NCI-H128 (cell line): ENCODE measurements at regions not wholly inside any gene's neighbourhood (a gene's known extent, or its start where the extent isn't known, plus 50 kb on each side); places are given as distances from the start of the nearest gene placed in this dataset.
"Not testable (repeated sequence)": the region's sequence is repeated elsewhere in the genome, so short reads cannot be mapped to it uniquely, and the experiment has no call there.

Experiments
- DNase-seq: peaks from one replicate; lab custom pipeline; 2025; ENCODE audit not compliant: unreplicated experiment; lab: John Stamatoyannopoulos, UW

DNA sequence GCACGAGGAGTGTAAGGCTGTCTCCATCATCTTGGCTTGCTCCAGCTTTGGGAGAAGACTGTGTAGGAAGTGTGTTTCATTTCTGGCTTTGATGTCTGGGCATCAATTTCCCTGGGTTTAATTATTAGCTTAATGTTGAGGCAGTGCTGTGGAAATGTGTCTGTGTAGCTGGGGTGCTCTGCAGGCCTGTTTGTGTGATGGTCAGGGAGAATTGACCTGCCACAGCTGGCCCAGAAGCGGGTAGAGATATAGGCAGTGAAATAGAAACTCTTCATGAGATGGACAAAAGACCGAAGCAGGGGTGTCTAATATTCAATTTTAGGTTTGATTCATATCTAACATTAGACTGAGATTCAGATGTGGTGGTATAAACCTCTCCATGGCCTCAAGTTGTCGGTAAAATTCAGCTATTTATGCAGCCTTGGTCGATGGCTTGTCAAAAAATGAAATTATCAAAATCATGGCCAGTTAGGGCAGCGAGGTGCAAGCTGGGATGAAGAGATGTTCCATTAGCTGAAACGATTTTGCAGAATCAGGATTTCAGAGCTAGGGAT is 95.3 kb upstream of the SNX9 start:
- DNase-seq, result no peak

DNA sequence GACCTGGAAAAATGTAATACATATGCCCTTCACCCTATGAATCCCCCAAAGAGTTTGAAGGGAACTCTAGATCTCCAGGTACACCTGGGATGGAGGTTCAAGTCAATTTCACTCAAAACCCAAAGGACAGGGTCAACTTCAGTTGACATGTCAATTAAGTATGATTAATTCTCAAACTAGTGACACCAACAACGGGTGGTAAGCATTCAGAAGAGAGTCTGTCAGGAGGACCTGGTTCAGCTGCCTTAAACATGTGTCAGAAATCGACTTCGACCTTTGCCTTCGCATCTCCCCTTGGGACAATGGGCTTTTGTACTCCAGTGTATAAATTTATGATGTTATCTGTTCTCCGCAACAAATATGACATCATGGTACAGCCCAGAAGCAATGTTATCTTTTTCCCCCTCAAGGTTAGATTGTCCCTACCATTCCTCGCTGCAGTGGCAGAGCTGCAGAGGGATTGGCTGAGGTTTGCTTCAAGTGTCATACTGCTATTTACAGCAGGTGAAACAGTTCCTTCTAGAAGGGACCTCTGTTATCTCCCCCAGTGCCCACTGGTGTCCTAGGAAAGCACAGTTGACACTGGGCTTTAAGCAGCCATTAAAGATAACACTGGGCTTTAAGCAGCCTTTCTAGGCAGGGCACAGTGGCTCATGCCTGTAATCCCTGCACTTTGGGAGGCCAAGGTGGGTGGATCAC is 94.7 kb upstream of the SNX9 start:
- DNase-seq, result no peak

DNA sequence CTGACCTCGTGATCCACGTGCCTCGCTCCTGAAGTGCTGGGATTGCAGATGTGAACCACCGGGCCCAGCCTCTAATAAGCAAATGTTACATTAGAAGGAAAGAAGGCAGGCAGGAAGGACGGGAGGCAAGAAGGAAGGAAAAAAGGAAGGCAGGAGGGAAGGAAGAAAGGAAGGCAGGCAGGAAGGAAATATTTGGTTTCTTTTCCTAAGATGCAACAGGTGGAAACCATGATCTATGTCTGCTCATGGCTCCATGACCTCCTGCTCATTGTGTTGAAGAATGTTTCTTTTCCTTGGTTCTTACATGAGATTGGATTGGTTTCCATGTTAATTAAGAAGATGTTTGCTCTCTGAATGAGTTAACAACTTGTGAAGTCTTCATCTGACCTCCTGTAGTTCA is 91.8 kb upstream of the SNX9 start:
- DNase-seq, result no peak

DNA sequence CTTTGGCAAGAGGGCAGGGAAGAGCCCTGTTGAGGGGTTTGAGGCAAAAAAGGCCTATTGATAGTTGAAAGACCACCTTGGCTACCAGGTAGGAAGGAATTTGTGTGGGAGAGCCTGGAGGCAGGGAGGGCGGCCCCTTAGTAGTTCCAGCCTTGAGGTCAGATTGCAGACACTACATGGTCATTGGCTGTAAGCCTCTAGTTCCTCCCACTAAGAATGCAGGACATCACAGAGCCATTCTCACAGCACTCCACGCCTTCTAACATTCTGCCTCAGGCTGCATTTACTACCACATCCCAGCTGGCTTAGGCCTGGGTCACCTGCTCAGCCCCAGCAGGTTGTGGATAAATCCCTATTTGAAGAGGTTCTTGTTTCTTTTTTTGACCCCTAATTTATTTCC is 91.0 kb upstream of the SNX9 start:
- DNase-seq, result no peak

DNA sequence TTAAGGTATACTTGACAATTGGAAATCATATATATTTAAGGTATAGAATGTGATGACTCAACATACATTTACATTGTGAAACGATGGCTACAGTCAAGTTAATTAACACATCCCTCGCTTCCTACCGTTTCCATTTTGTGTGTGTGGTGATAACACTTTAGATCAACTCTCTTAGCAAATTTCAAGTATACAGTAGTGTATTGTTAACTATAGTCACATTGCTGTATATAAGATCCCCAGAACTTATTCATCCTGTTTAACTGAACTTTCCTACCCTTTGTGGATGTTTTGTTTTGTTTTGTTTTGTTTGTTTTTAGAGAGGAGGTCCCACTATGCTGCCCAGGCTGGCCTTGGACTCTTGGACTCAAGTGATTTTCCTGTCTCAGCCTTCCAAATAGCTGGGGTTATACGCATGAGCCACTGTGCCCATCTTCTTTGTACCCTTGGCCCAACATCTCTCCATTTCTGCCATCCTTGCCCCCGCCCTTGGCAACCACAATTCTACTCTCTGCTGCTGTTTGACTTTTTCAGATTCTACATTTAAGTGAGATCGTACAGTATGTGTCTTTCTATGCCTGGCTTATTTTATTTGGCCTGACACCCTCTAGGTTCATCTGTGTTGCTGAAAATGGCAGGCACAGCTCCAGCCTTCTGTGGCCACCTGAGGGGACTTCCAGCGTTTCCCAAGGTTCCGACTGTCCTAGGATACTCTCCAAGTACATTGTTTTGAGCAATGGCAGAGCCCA is 90.5 kb upstream of the SNX9 start:
- no peak for DNase-seq

DNA sequence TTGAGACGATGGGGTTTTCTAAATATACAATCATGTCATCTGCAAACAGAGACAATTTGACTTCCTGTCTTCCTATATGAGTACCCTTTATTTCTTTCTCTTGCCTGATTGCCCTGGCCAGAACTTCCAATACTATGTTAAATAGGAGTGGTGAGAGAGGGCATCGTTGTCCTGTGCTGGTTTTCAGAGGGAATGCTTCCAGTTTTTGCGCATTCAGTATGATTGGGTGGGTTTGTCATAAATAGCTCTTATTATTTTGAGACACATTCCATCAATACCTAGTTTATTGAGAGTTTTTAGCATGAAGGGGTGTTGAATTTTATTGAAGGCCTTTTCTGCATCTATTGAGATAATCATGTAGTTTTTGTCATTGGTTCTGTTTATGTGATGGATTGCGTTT is 86.5 kb upstream of the SNX9 start:
- not testable (repeated sequence) for DNase-seq

DNA sequence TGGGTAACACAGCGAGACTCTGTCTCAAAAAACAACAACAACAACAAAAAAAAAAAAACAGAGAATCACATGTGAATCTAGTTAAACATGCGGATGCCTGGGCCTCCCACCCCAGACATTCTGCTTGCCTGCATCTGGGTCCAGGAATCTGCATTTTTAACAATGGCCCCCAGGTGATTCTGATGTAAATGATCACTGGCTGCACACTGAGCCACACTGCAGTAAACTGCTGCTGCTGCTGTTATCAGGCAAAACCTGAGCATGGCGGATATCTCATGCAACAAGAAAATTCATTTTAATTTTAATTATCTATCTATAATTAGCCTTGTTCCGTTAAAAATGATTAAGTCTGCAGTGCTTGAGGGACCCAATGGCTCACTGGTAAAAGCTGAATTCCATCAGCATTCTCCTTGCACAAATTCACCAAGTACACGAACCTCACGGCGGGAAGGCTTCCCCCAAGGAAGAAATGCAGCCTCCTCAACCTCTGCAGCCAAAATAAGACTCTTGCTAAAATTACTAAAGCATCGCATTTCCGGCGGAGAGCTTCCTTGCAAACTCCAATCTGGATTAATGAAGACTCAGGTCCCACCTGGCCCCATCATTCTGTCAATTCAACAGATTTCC is 81.6 kb upstream of the SNX9 start:
- no peak for DNase-seq

DNA sequence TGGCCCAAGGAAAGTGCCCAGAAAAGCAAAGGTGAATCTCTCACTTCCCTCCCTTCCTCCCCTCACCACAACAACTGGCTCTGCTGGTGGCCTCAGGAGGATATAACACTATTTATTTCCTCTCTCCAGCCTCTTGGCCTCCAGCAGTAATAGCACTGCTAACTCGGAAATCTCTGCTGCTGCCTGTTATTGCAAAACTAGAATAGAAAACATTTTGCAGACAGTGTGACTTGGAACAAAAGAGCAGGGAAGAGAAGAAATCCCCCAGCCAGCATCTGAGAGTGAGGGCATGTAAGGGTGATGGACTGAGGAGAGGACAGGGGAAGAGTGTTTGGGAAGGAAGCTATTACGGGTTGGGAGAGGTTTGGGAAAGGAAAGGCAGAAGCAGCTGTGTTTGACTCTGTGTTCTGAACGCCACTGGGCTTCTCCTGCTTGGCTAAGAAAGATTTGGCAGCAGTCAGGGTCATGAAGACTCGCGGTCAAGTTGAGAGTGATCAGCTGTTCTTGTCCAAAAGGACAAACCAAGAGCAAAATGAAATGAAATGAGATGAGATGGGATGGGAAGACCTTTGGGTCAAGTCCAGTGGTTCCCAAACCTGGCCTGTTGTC is 81.0 kb upstream of the SNX9 start:
- DNase-seq, result no peak

DNA sequence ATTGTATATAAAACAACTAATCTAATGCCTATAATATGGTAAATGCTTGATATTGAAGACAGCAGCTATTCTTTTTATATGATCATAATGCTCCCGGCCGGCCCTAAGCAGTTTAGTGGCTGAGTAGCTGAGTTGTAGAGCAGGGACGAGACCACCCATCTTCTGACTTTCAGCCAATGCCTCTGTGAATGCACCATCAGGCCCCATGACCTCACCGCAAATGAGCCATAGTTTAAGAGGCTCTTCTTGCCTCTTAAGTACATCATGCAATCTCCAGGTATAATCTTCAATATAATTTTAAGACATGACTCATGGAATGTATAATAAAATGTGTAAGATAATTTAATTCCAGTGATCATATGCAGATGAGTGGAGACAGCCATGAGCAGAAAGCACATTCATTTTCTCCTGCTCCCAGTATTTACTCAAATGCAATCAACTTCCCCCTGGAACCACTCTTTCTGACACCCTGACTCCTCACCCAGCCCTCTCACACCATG is 78.9 kb upstream of the SNX9 start:
- no peak for DNase-seq

DNA sequence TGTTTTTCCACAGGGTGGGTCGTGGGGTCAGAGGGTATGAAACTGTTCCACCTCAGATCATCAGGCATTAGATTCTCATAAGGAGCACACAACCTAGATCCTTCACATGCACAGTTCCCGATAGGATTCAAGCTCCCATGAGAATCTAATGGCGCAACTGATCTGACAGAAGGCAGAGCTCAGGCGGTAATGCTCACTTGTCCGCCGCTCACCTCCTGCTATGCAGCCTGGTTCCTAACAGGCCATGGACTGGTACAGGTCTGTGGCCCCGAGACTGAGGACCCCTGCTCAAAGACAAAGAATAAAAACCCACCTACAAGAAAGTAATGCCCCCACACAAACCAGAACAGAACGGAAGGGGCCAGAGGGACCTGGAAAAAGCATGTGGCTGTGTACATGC is 76.1 kb upstream of the SNX9 start:
- no peak for DNase-seq

DNA sequence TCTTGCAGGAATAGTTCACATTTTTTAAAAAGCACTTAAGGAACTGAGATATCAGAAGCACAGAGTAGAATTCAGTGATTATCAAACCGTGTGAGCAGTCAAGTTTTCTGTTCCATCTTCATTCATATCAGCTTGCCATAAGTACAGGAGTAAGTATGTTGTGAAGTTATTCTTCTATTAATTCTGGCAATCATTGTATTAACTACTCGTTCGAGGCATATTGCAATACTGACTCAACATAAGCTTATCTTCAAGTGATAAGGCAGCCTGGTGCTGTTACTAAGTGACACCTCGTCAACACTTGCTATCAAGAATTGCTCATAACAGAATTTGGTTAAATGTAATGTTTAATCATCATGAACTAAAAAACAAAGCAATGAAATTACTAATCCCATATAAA is 75.7 kb upstream of the SNX9 start:
- DNase-seq, result no peak

DNA sequence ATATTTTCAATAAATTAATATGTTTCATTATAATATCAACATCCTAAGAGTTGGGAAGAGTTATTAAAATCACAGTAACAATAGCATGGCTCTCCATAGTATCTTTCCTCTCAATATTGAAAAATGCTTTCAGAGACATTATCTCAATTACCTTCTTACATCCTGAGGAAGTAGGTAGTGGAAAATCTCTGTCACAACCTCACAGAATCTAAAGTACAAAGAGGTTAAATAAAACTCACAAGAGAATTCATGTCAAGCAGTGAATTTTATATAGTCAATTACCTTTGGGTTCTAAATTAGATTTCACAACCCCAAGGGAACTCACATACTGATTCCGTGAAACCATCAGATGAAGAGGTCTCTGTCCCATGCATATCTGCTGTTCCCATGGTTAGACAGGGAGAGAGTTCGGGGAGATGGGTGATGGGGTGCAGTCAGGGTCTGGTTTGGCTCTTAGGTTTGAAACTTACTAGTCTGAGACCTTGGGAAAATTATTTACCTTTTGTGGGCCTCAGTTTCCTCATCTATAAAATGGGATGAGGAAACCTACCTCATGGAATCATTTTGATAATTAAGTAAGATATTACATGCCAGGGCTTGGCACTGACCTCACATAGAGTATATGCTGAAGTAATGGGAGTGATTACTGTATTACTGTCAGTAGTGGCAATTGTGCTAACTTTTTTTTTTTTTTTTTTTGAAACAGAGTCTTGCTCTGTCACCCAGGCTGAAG is 74.0 kb upstream of the SNX9 start:
- no peak for DNase-seq

GRCh38 chr6:157750973-157751372 is 72.1 kb upstream of the SNX9 start:
- not testable (repeated sequence) for DNase-seq

DNA sequence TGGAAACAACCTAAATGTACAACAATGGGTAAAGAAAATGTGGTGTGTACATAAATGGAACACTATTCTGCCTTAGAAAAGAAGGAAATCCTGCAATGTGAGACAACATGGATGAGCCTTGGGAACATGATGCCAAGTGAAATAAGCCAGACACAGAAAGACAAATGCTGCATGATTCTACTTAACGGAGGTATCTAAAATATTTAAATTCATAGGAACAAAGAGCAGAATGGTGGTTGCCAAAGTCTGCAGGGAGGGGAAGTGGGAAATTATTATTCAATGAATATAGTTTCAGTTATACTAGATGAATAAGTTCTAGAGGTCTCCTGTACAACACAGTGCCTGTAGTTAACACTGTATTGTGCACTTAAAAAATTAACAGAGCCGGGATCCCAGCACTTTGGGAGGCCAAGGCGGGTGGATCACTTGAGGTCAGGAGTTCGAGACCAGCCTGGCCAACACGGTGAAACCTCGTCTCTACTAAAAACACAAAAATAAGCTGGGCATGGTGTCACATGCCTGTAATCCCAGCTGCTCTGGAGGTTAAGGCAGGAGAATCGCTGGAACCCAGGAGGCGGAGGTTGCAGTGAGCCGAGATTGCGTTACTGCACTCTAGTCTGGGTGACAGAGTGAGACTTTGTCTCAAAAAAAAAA is 71.4 kb upstream of the SNX9 start:
- no peak for DNase-seq

GRCh38 chr6:157752879-157753278 is 70.2 kb upstream of the SNX9 start:
- DNase-seq, result not testable (repeated sequence)

DNA sequence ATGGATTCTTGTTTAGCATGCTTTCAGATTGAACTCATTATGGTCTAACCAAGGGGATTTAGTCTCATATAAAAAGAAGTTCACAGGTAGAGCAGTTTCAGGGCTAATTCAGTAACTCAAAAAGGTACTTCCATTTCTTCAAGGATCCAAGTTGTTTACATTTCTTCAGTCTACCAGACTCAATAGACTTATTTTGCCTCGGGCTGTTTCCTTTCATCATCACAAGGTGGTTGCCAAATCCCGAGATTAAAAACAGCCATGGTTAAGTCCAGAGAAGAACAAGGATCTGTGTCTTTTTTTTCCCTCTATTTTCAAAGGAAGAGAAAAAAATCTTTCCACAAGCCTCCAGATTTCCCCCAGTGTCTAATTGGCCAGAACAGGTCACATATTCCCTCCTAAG is 69.8 kb upstream of the SNX9 start:
- no peak for DNase-seq

GRCh38 chr6:157753801-157754200 is 69.2 kb upstream of the SNX9 start:
- not testable (repeated sequence) for DNase-seq

- no peak for DNase-seq
These were observed 68.7 kb upstream of the SNX9 start for GRCh38 chr6:157754351-157754750.

DNA sequence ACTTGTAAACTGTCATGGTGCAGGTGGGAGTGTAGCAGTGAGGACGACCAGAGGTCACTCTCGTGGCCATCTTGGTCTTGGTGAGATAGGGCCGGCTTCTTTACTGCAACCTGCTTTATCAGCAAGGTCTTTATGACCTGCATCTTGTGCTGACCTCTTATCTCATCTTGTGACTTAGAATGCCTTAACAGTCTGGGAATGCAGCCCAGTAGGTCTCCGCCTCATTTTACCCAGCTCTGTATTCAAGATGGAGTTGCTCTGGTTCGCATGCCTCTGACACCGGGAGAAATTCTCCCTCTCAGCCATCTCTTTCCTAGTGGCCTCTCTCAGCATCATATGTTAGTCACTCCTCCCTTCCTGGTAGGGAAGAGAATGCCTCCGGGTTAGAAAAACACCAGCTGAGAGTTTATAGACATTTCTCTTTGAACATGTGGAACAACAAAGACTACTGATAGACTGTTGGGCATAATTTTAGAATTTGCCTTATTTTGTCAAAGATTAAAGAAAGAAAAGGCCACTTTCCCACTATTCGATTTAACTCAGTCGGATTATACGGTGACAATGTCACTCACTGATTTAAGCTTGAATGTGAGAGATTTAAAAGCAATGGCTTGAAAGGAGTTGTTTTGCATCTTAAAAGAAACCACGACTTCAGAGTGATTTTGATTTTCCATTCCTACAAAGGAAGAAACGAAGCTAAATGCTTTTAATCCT is 67.9 kb upstream of the SNX9 start:
- no peak for DNase-seq
